GM10266 (cell line): ENCODE measurements at regions not wholly inside any gene's neighbourhood (a gene's known extent, or its start where the extent isn't known, plus 50 kb on each side); places are given as distances from the start of the nearest gene placed in this dataset.

ENCODE experiments used
- DNase-seq: peaks from one replicate; pipeline ENCODE4 v3.0.0; 2012; ENCODE audit errors: extremely low spot score
- CTCF ChIP-seq: IDR thresholded peaks from 2 replicates; pipeline ENCODE4 v1.5.1; 2012; ENCODE audit warnings: mild to moderate bottlenecking, low read depth; ENCODE audit not compliant: control insufficient read depth, insufficient read depth; ENCODE audit errors: missing control alignments

- DNase-seq = no peak
- TF ChIP-seq CTCF = no peak
Observed at GRCh38 chr10:57823398-57823797, 444.3 kb downstream of the IPMK start.

GRCh38 chr10:57822965-57823364, 444.7 kb downstream of the IPMK start:
- DNase-seq = no peak
- TF ChIP-seq CTCF = no peak

- TF ChIP-seq CTCF = no peak
- no peak for DNase-seq
Observed at GRCh38 chr10:57818522-57818921, 449.2 kb downstream of the IPMK start.

GRCh38 chr10:57817741-57818140, 450.0 kb downstream of the IPMK start:
- no peak for DNase-seq
- TF ChIP-seq CTCF = no peak

- no peak for DNase-seq
- no peak for TF ChIP-seq CTCF
Observed at GRCh38 chr10:57815949-57816348, 451.7 kb downstream of the IPMK start.

- DNase-seq = no peak
- TF ChIP-seq CTCF = no peak
Observed at GRCh38 chr10:57809961-57810360, 457.7 kb downstream of the IPMK start.

- no peak for TF ChIP-seq CTCF
- DNase-seq = no peak
Observed at GRCh38 chr10:57807906-57808305, 459.8 kb downstream of the IPMK start.
